ENCODE measurements at regions not wholly inside any gene's neighbourhood (a gene's known extent, or its start where the extent isn't known, plus 50 kb on each side); places are given as distances from the start of the nearest gene placed in this dataset.
A peak's percentile ranks its signal among the peaks of the same experiment; 100 is the strongest.

- TF ChIP-seq, protein P1, sequence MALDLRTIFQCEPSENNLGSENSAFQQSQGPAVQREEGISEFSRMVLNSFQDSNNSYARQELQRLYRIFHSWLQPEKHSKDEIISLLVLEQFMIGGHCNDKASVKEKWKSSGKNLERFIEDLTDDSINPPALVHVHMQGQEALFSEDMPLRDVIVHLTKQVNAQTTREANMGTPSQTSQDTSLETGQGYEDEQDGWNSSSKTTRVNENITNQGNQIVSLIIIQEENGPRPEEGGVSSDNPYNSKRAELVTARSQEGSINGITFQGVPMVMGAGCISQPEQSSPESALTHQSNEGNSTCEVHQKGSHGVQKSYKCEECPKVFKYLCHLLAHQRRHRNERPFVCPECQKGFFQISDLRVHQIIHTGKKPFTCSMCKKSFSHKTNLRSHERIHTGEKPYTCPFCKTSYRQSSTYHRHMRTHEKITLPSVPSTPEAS (tag by site-specific recombination; IDR thresholded peaks at IDR 0.05) = no peak
- no peak for TF ChIP-seq ZNF518A (tag by site-specific recombination; conservative IDR thresholded peaks at IDR 0.05; ENCODE audit: low read depth)
- TF ChIP-seq GLI2 (tag by site-specific recombination; IDR thresholded peaks at IDR 0.05; ENCODE audit: borderline replicate concordance, low read depth) = no peak
Observed at GRCh38 chr17:77010667-77011066, 130.1 kb upstream of the SEC14L1 start (continued).

DNA sequence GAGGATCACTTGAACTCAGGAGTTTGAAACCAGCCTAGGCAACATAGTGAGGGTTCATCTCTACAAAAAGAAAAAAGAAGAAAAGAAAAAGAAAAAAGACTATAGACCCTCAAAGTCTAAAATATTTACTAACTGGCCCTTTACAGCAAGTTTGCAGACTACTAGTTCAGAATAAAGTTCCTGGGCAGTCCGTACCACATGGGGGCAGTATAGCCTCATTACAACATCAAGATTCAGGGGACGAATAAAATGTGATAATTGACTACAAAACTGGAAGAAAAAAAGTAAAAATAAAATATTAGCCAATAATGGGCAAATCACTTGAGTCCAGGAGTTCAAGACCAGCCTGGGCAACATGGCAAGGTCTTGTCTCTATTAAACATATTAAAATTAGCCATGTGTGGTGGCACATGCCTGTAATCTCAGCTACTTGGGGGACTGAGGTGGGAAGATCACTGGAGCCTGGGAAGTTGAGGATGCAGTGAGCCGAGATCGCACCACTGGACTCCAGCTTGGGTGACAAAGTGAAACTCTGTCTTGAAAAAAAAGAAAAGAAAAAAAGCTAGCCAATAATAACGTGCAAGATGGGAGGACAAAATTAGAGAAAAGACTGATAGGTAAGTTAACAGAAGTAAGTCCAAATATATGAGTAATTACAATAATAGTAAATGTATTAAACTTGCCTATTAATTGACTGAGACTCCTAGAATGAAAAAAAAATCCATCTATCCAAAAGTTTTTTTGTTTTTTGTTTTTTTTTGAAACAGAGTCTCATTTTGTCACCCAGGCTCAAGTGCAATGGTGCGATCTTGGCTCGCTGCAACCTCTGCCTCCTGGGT, 129.4 kb upstream of the SEC14L1 start:
- POLR2A ChIA-PET = no interaction called here
- CTCF ChIA-PET = interaction anchor here (0.6 to 8.2 kb wide), 20 partner anchors 9 to 805 kb away, joined by 3 to 96 read pairs (median 4); no protein-coding TSS in a partner anchor
- no peaks in the 10 kb centered on the region for H3K4me1 ChIP-seq (ENCODE audit: control insufficient read depth, insufficient read depth, low read length)
- no peaks in the 10 kb centered on the region for H3K36me3 ChIP-seq (ENCODE audit: control insufficient read depth in 2 of 2, insufficient read depth in 1 of 2, low read length in 2 of 2)
- no peak overlapping the region for H3K4me3 ChIP-seq (ENCODE audit: low read depth, low read length)
- H3K9me3 ChIP-seq (ENCODE audit: control insufficient read depth, insufficient read depth, low read depth, low read length) = no peaks in the 10 kb centered on the region
- TF ChIP-seq ZNF654 (tag by site-specific recombination; IDR thresholded peaks at IDR 0.05; ENCODE audit: low read depth) = peak; percentile 78
- TF ChIP-seq SP7 (tag by site-specific recombination; IDR thresholded peaks at IDR 0.05) = no peak
- no peak overlapping the region for H3K27ac ChIP-seq (ENCODE audit: extremely low read depth, low read depth, low read length)

DNA sequence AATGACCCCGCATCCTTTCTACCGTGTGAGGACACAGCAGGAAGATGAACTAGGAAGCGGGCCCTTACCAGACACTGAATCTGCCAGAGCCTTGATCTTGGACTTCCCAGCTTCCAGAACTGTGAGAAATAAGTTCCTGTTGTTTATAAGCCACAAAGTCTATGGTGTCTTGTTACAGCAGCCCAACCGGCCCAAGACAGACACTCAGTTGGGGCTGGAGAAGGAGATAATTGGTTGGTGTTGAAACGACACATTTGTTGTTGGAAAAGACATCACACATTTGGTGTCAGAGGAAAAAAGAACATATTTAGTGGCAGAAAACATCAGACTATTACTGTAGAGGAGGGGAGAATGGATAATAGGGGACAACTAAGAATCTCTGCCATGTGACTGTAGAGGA, 122.3 kb upstream of the SEC14L1 start:
- no peak overlapping the region for H3K4me3 ChIP-seq (ENCODE audit: low read depth, low read length)
- no peak overlapping the region for H3K27ac ChIP-seq (ENCODE audit: extremely low read depth, low read depth, low read length)
- CTCF ChIA-PET = interaction anchor here (0.9 to 1.9 kb wide), 2 partner anchors 38 to 411 kb away, joined by 4 to 12 read pairs; no protein-coding TSS in a partner anchor
- TF ChIP-seq ZNF311 (tag by site-specific recombination; IDR thresholded peaks at IDR 0.05; ENCODE audit: borderline replicate concordance) (no peak), ZNF449 (tag by site-specific recombination; IDR thresholded peaks at IDR 0.05) (peak; percentile 96)
- POLR2A ChIA-PET = no interaction called here
- no peaks in the 10 kb centered on the region for H3K9me3 ChIP-seq (ENCODE audit: control insufficient read depth, insufficient read depth, low read depth, low read length)
- H3K4me1 ChIP-seq (ENCODE audit: control insufficient read depth, insufficient read depth, low read length) = no peaks in the 10 kb centered on the region
- H3K36me3 ChIP-seq (ENCODE audit: control insufficient read depth in 2 of 2, insufficient read depth in 1 of 2, low read length in 2 of 2) = no peaks in the 10 kb centered on the region

DNA sequence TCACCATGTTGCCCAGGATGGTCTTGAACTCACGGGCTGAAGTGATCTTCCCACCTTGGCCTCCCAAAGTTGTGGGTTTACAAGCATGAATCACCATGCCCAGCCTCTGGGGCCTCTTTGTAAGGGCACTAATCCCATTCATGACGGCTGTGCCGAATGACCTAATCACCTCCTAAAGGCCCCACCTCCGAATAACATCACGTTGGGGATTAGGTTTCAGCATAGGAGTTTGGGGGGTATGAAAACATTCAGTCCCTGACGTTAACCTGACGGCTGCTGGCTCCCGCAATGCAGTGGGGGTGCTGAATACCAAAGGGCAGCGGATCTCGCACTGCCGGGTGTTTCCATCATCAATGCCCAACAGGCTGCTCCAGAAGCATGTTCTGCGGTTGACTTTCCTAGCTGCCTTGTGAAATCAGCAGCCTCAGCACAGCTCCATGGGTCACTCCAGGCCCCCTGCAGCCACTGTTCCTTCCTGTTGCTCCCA, 120.8 kb upstream of the SEC14L1 start:
- H3K27ac ChIP-seq (ENCODE audit: extremely low read depth, low read depth, low read length) = no peak overlapping the region
- no peaks in the 10 kb centered on the region for H3K9me3 ChIP-seq (ENCODE audit: control insufficient read depth, insufficient read depth, low read depth, low read length)
- ChIA-PET CTCF (interaction anchor here (2.9 kb wide), 1 partner anchor 37 kb away, joined by 17 read pairs; no protein-coding TSS in a partner anchor), POLR2A (no interaction called here)
- H3K4me1 ChIP-seq (ENCODE audit: control insufficient read depth, insufficient read depth, low read length) = no peaks in the 10 kb centered on the region
- H3K4me3 ChIP-seq (ENCODE audit: low read depth, low read length) = no peak overlapping the region
- H3K36me3 ChIP-seq (ENCODE audit: control insufficient read depth in 2 of 2, insufficient read depth in 1 of 2, low read length in 2 of 2) = no peaks in the 10 kb centered on the region
- TF ChIP-seq ZBTB48 (tag by site-specific recombination; IDR thresholded peaks at IDR 0.05) = peak; percentile 50; the same call in 1 of the 2 replicates
- peak; percentile 73 for TF ChIP-seq SCRT2 (tag by site-specific recombination; IDR thresholded peaks at IDR 0.05)
- TF ChIP-seq MZF1 (tag by site-specific recombination; IDR thresholded peaks at IDR 0.05; ENCODE audit: borderline replicate concordance) = peak; percentile 69; the same call in 1 of the 2 replicates
- TF ChIP-seq GLIS2 (tag by site-specific recombination; IDR thresholded peaks at IDR 0.05) = peak; percentile 20; the same call in 1 of the 2 replicates
- TF ChIP-seq SP7 (tag by site-specific recombination; IDR thresholded peaks at IDR 0.05) = peak; percentile 67
- TF ChIP-seq, protein P2, sequence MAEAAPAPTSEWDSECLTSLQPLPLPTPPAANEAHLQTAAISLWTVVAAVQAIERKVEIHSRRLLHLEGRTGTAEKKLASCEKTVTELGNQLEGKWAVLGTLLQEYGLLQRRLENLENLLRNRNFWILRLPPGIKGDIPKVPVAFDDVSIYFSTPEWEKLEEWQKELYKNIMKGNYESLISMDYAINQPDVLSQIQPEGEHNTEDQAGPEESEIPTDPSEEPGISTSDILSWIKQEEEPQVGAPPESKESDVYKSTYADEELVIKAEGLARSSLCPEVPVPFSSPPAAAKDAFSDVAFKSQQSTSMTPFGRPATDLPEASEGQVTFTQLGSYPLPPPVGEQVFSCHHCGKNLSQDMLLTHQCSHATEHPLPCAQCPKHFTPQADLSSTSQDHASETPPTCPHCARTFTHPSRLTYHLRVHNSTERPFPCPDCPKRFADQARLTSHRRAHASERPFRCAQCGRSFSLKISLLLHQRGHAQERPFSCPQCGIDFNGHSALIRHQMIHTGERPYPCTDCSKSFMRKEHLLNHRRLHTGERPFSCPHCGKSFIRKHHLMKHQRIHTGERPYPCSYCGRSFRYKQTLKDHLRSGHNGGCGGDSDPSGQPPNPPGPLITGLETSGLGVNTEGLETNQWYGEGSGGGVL (tag by site-specific recombination; IDR thresholded peaks at IDR 0.05) = peak; percentile 37; the same call in 1 of the 2 replicates
- no peak for TF ChIP-seq YY2 (tag by site-specific recombination; IDR thresholded peaks at IDR 0.05)
- peak; percentile 54; the same call in 1 of the 2 replicates for TF ChIP-seq ZNF639 (tag by site-specific recombination; IDR thresholded peaks at IDR 0.05)
- TF ChIP-seq ZNF16 (tag by site-specific recombination; IDR thresholded peaks at IDR 0.05; ENCODE audit: low read depth) = no peak

Measured in HEK293 (cell line).